Smooth muscle cell (in vitro differentiated cells): ENCODE measurements at regions not wholly inside any gene's neighbourhood (a gene's known extent, or its start where the extent isn't known, plus 50 kb on each side); places are given as distances from the start of the nearest gene placed in this dataset.

Experiments
- DNase-seq: peaks from one replicate; lab custom pipeline; 2025; ENCODE audit not compliant: unreplicated experiment; lab: John Stamatoyannopoulos, UW
- H2AFZ ChIP-seq: fragments of 200-600 bp; sonication (generic); 2 replicates; pipeline ENCODE4 v1.6.0; 2016; ENCODE audit warnings: antibody characterized with exemption, low read depth, mild to moderate bottlenecking
- H3F3A ChIP-seq: fragments of 200-600 bp; sonication (generic); 2 replicates; pipeline ENCODE4 v1.6.0; 2017; ENCODE audit warnings: antibody characterized with exemption, low read depth
- H3K27ac ChIP-seq: fragments of 200-600 bp; sonication (generic); 2 replicates; pipeline ENCODE4 v1.5.1; 2016; ENCODE audit warnings: low read depth, mild to moderate bottlenecking
- H3K27me3 ChIP-seq: fragments of 200-600 bp; sonication (generic); 2 replicates; pipeline ENCODE4 v1.6.1; 2016; ENCODE audit warnings: low read depth, mild to moderate bottlenecking
- H3K36me3 ChIP-seq: fragments of 200-600 bp; sonication (generic); 2 replicates; pipeline ENCODE4 v1.5.1; 2016; ENCODE audit warnings: low read depth
- H3K4me1 ChIP-seq: fragments of 200-600 bp; sonication (generic); 2 replicates; pipeline ENCODE4 v1.5.1; 2016; ENCODE audit warnings: low read depth
- H3K4me2 ChIP-seq: fragments of 200-600 bp; sonication (generic); 2 replicates; pipeline ENCODE4 v1.6.0; 2016; ENCODE audit warnings: mild to moderate bottlenecking
- H3K4me3 ChIP-seq: fragments of 200-600 bp; sonication (generic); 2 replicates; pipeline ENCODE4 v1.5.1; 2016; ENCODE audit warnings: mild to moderate bottlenecking
- H3K79me2 ChIP-seq: fragments of 200-600 bp; sonication (generic); 2 replicates; pipeline ENCODE4 v1.6.0; 2016; ENCODE audit warnings: low read depth, mild to moderate bottlenecking
- H3K9ac ChIP-seq: fragments of 200-600 bp; sonication (generic); 2 replicates; pipeline ENCODE4 v1.6.0; 2016; ENCODE audit warnings: low read depth
- H3K9me3 ChIP-seq: fragments of 200-600 bp; sonication (generic); replicated peaks from 2 replicates; pipeline ENCODE4 v1.5.1; 2016; ENCODE audit warnings: low read depth
- H4K20me1 ChIP-seq: fragments of 200-600 bp; sonication (generic); 2 replicates; pipeline ENCODE4 v1.6.0; 2016; ENCODE audit warnings: low read depth
- WGBS: methylation state at CpG from one replicate; pipeline ENCODE4 v1.1.7; 2016; ENCODE audit warnings: low lambda C conversion rate; 5-methylcytosine and 5-hydroxymethylcytosine counted together
- TF ChIP-seq, protein P1 (sequence below): fragments of 200-600 bp; sonication (generic); IDR thresholded peaks from 2 replicates; pipeline ENCODE4 v1.5.1; 2017; ENCODE audit warnings: borderline replicate concordance, mild to moderate bottlenecking, antibody characterized with exemption; ENCODE audit not compliant: insufficient read depth, poor library complexity, severe bottlenecking

DNA sequence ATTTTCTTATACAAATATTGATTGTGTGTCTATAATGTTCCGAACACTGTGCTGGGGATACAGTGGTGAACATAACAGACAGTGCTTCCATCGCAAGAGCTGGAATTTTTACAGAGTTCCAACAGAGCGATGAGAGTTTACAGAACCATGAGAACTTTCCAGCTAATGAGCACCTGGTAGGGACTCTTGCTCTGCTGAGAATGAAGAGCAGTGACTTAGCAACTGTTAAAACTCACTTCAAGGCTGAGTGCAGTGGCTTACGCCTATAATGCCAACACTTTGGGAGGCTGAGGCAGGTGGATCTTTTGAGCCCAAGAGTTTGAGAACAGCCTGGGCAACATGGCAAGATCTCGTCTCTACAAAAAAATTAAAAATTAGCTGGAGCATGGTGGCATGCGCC is 113.8 kb upstream of the DIO2 start:
- Histone ChIP-seq H3K4me1 (no peaks in the 10 kb centered on the region), H3K27ac (no peak overlapping the region), H3K27me3 (no peaks in the 10 kb centered on the region), H3K4me2 (no peak overlapping the region), H3K9ac (no peak overlapping the region), H3F3A (no peaks in the 10 kb centered on the region), H2AFZ (no peak overlapping the region), H3K36me3 (no peaks in the 10 kb centered on the region), H3K9me3 (no peaks in the 10 kb centered on the region), H3K4me3 (no peak overlapping the region), H3K79me2 (no peaks in the 10 kb centered on the region), H4K20me1 (no peaks in the 10 kb centered on the region)
- WGBS: 93% methylated on average over 6 of the region's 6 CpGs
- no peak for DNase-seq
- TF ChIP-seq, protein P1, sequence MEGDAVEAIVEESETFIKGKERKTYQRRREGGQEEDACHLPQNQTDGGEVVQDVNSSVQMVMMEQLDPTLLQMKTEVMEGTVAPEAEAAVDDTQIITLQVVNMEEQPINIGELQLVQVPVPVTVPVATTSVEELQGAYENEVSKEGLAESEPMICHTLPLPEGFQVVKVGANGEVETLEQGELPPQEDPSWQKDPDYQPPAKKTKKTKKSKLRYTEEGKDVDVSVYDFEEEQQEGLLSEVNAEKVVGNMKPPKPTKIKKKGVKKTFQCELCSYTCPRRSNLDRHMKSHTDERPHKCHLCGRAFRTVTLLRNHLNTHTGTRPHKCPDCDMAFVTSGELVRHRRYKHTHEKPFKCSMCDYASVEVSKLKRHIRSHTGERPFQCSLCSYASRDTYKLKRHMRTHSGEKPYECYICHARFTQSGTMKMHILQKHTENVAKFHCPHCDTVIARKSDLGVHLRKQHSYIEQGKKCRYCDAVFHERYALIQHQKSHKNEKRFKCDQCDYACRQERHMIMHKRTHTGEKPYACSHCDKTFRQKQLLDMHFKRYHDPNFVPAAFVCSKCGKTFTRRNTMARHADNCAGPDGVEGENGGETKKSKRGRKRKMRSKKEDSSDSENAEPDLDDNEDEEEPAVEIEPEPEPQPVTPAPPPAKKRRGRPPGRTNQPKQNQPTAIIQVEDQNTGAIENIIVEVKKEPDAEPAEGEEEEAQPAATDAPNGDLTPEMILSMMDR: no peak

DNA sequence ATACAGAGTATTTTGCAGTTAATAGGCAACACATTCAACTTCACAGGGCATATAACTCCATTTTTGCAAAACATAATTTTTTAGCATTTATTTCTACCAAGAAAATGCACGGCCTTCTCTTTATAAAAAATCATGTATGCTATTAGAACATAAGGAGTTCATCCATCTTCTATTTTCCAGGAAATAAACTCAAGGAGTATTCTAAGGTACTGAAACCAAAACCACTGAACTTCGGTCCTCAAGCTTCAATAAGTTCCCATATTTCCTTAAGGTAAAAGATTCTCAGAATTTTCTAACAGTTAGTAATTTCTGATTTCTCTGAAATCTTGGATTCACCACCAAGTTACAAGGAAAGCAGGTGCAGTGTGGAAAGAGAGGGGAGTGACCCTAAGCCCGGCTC is 113.3 kb upstream of the DIO2 start:
- no peak overlapping the region for H3K4me3 ChIP-seq
- H3K36me3 ChIP-seq: no peaks in the 10 kb centered on the region
- WGBS: 82% methylated on average over 3 of the region's 3 CpGs
- H3K79me2 ChIP-seq: no peaks in the 10 kb centered on the region
- H3K27ac ChIP-seq: no peak overlapping the region
- H4K20me1 ChIP-seq: no peaks in the 10 kb centered on the region
- TF ChIP-seq, protein P1: no peak
- no peak overlapping the region for H3K4me2 ChIP-seq
- no peaks in the 10 kb centered on the region for H3F3A ChIP-seq
- no peak overlapping the region for H2AFZ ChIP-seq
- no peak for DNase-seq
- no peaks in the 10 kb centered on the region for H3K4me1 ChIP-seq
- no peaks in the 10 kb centered on the region for H3K9me3 ChIP-seq
- no peaks in the 10 kb centered on the region for H3K27me3 ChIP-seq
- no peak overlapping the region for H3K9ac ChIP-seq

GRCh38 chr14:80323038-80323665 is 111.8 kb upstream of the DIO2 start:
- H3F3A ChIP-seq: no peaks in the 10 kb centered on the region
- TF ChIP-seq, protein P1: no peak
- no peaks in the 10 kb centered on the region for H3K4me1 ChIP-seq
- 67% methylated on average over 2 of the region's 2 CpGs for WGBS
- no peaks in the 10 kb centered on the region for H4K20me1 ChIP-seq
- H3K4me2 ChIP-seq: no peak overlapping the region
- no peak for DNase-seq
- no peak overlapping the region for H3K9ac ChIP-seq
- H2AFZ ChIP-seq: no peak overlapping the region
- H3K36me3 ChIP-seq: no peaks in the 10 kb centered on the region
- H3K4me3 ChIP-seq: no peak overlapping the region
- H3K27ac ChIP-seq: no peak overlapping the region
- H3K9me3 ChIP-seq: no peaks in the 10 kb centered on the region
- H3K79me2 ChIP-seq: no peaks in the 10 kb centered on the region
- H3K27me3 ChIP-seq: no peaks in the 10 kb centered on the region

- Histone ChIP-seq H3K4me2 (peak overlapping the region; percentile 41), H3F3A (no peaks in the 10 kb centered on the region), H3K4me3 (no peak overlapping the region), H3K79me2 (no peaks in the 10 kb centered on the region), H3K27me3 (no peaks in the 10 kb centered on the region), H3K9me3 (no peaks in the 10 kb centered on the region), H3K4me1 (peaks cover 6% of the 10 kb centered on the region), H3K9ac (no peak overlapping the region), H3K27ac (no peak overlapping the region), H4K20me1 (no peaks in the 10 kb centered on the region), H3K36me3 (no peaks in the 10 kb centered on the region), H2AFZ (no peak overlapping the region)
- DNase-seq: no peak
- 68% methylated on average over 3 of the region's 3 CpGs for WGBS
- TF ChIP-seq, protein P1: no peak
Measured at GRCh38 chr14:80316441-80316840, 105.1 kb upstream of the DIO2 start.
